ENCODE measurements at regions not wholly inside any gene's neighbourhood (a gene's known extent, or its start where the extent isn't known, plus 50 kb on each side); places are given as distances from the start of the nearest gene placed in this dataset.
A peak's percentile ranks its signal among the peaks of the same experiment; 100 is the strongest.

- TF ChIP-seq SPI1 (IDR thresholded peaks at IDR 0.05; ENCODE audit: borderline replicate concordance, low read depth) (no peak), CTCF (IDR thresholded peaks at IDR 0.05; ENCODE audit: insufficient read depth, low read length) (no peak), GABPA (IDR thresholded peaks at IDR 0.05; ENCODE audit: low read depth) (no peak), REST (IDR thresholded peaks at IDR 0.05; ENCODE audit: insufficient replicate concordance, low read depth) (no peak), POLR2AphosphoS5 (IDR thresholded peaks at IDR 0.05; ENCODE audit: low read depth) (no peak)
- DNase-seq (ENCODE audit: low read depth in 1 of 2, low spot score in 1 of 2) = no peak
- Histone ChIP-seq H3K27me3 (ENCODE audit: insufficient read depth, poor library complexity, severe bottlenecking) (no peaks in the 10 kb centered on the region), H3K4me3 (replicated peaks; ENCODE audit: insufficient read depth, low read length) (no peak overlapping the region), H3K27ac (replicated peaks) (no peak overlapping the region)
These were observed 334.8 kb downstream of the SATB1 start for GRCh38 chr3:18090377-18090776.

GRCh38 chr3:18087988-18088387 is 337.2 kb downstream of the SATB1 start:
- DNase-seq (ENCODE audit: low read depth in 1 of 2, low spot score in 1 of 2) = peak in 1 of 2 experiments; percentile 16
- Histone ChIP-seq H3K27me3 (ENCODE audit: insufficient read depth, poor library complexity, severe bottlenecking) (no peaks in the 10 kb centered on the region), H3K27ac (replicated peaks) (no peak overlapping the region), H3K4me3 (replicated peaks; ENCODE audit: insufficient read depth, low read length) (no peak overlapping the region)
- TF ChIP-seq SPI1 (IDR thresholded peaks at IDR 0.05; ENCODE audit: borderline replicate concordance, low read depth) (no peak), REST (IDR thresholded peaks at IDR 0.05; ENCODE audit: insufficient replicate concordance, low read depth) (no peak), CTCF (IDR thresholded peaks at IDR 0.05; ENCODE audit: insufficient read depth, low read length) (no peak), POLR2AphosphoS5 (IDR thresholded peaks at IDR 0.05; ENCODE audit: low read depth) (no peak), GABPA (IDR thresholded peaks at IDR 0.05; ENCODE audit: low read depth) (no peak)

GRCh38 chr3:18086760-18087159 is 338.4 kb downstream of the SATB1 start:
- DNase-seq (ENCODE audit: low read depth in 1 of 2, low spot score in 1 of 2) = no peak
- TF ChIP-seq POLR2AphosphoS5 (IDR thresholded peaks at IDR 0.05; ENCODE audit: low read depth) = no peak
- Histone ChIP-seq H3K27ac (replicated peaks) (no peak overlapping the region), H3K4me3 (replicated peaks; ENCODE audit: insufficient read depth, low read length) (no peak overlapping the region), H3K27me3 (ENCODE audit: insufficient read depth, poor library complexity, severe bottlenecking) (no peaks in the 10 kb centered on the region)

GRCh38 chr3:18086078-18086477 is 339.1 kb downstream of the SATB1 start:
- Histone ChIP-seq H3K27me3 (ENCODE audit: insufficient read depth, poor library complexity, severe bottlenecking) (no peaks in the 10 kb centered on the region), H3K4me3 (replicated peaks; ENCODE audit: insufficient read depth, low read length) (no peak overlapping the region), H3K27ac (replicated peaks) (no peak overlapping the region)
- TF ChIP-seq REST (IDR thresholded peaks at IDR 0.05; ENCODE audit: insufficient replicate concordance, low read depth) (no peak), SPI1 (IDR thresholded peaks at IDR 0.05; ENCODE audit: borderline replicate concordance, low read depth) (no peak), CTCF (IDR thresholded peaks at IDR 0.05; ENCODE audit: insufficient read depth, low read length) (no peak), POLR2AphosphoS5 (IDR thresholded peaks at IDR 0.05; ENCODE audit: low read depth) (no peak), GABPA (IDR thresholded peaks at IDR 0.05; ENCODE audit: low read depth) (no peak)
- no peak for DNase-seq (ENCODE audit: low read depth in 1 of 2, low spot score in 1 of 2)

All from HL-60 (cell line).